Renal pelvis (tissue), 1 donor: ENCODE measurements at regions not wholly inside any gene's neighbourhood (a gene's known extent, or its start where the extent isn't known, plus 50 kb on each side); places are given as distances from the start of the nearest gene placed in this dataset.
A peak's percentile ranks its signal among the peaks of the same experiment; 100 is the strongest.
"Not testable (repeated sequence)": the region's sequence is repeated elsewhere in the genome, so short reads cannot be mapped to it uniquely, and the experiment has no call there.

ENCODE experiments used
- DNase-seq: peaks from one replicate; pipeline ENCODE4 v3.0.0-alpha.2; 2013

DNA sequence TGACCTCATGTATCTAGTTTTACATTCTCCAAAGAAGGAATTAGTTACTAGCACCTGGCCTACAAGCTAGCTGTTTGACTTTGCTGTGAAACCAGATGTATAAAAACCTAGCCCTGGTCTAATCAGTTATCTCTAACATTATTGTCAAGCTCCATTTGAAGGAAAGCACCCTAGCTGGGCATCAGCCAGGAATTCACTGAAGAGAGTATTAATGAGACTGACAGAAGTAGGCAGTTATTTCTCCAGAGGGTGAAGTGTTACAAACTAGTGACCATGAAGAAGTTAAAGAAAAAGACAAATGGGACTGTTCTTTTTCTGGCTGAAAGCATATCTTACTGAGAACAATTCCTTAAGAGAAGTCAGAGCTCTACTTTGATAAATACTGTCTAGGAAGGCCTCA, 2529.3 kb upstream of the PCDH20 start:
- DNase-seq = no peak

DNA sequence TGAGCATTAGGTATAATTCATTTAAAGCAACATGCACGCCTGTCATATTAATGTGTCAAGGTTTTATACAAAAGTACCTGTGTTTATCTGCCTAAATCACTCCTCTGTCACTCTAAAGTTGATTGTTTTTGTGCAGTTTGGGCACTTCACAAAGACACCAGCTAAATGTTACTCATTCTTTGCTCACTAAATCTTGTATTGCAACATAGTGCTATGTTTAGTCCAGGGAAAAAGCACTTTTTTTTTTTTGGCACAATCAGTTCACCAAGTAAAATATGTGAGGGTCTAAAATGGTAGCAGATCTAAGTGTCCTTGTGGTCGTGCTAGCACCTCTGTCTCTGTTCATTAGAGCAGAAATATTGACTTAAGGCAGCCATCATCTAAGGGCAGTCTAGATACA, 2526.7 kb upstream of the PCDH20 start:
- no peak for DNase-seq

DNA sequence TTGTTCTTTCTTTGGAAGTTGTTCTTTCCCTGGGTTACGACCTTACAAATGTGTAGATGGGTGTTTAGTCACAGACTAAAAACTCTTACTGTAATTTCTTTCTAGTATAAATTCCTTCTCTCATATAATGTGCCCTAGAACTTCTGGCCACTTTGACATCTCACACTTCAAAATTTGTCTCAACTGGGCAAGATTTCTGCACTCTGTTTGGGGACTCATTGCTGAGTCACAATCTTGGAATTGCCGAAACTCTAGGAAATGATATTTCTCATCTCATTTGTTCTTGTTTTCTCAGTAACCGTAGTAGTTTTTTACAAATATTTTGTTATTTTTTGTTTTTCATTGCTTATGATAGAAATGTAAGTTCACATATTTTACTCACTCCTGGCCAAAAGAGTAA, 2523.2 kb upstream of the PCDH20 start:
- DNase-seq = no peak

DNA sequence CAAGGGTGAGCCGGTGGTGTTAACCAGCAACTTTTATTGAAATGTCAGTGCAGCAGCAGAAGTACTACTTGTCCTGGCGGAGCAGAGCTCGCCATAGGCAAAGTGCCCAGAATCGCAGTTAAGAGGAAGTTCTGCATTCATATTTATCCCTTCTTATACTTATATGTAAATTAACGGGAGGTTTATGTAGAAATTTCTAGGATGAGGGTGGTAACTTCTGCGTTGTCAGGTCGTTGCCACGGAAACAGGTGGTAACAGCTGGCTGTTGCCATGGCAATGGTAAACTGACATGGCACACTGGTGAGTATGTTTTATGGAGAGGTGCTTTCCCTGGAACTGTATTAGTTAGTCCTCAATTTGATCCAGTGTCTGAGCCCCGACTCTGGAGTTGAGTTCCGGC, 2494.9 kb upstream of the PCDH20 start:
- DNase-seq = peak; percentile 2

DNA sequence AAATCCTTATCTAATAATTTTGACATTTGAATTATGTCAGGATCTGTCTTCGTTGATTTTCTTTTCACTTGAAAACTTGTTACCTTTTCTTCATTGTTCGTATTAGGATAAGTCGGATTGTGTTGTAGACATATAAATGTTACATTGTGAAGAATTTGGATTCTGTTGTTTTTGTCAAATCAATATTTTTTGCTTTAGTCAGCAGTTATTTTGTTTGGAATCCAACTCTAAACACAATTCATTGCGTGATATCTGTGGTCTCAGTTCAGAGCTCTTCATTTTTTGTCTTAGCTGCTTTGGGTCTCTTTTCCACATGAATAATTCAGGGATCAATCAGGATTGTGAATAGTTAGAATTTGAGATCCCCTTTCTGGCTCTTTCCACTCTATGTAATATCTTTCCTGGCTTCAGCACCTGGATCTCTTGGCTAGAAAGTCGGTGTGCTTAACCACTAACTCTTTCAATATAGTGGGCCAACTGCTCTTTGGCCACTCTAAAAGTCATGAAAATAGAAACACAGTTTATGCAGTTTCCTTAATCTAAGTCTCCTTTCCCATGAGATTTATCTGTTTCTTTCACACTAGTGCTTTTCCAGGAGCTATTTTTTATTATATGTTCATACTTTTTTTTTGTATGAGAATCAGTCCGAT, 2494.2 kb upstream of the PCDH20 start:
- no peak for DNase-seq

DNA sequence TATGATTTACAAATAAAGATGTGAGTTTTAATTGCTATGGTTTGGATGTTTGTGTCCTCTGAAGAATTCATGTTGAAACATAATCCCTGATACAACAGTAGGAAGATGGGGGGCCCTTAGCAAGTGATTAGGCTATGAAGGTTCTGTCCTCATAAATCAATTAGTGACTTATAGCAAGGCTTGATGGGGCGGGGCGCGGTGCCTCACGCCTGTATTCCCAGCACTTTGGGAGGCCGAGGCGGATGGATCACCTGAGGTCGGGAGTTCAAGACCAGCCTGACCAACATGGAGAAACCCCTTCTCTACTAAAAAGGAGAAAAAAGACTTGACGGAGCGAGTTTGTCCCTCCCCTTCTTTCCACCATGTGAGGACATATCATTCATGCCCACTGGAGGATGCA, 2486.5 kb upstream of the PCDH20 start:
- DNase-seq = no peak

DNA sequence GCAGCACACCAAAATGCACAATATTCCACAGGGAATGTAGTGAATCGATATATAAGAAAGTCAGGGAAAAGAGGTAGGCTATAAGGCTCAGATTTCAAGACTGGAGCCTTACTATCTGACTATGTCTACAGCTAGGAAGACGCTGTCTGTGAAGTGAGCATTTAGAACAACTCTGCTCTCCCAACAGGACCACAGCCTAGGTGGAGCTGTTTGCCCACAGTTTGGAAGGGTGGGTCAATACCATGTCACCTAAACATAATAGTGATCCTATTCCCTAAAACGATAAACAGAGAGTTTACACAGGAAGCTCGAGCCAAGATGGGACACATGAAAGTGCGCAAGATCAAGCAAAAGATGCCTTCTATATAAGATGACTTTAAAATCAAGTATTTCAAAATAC, 2486.0 kb upstream of the PCDH20 start:
- DNase-seq = no peak

DNA sequence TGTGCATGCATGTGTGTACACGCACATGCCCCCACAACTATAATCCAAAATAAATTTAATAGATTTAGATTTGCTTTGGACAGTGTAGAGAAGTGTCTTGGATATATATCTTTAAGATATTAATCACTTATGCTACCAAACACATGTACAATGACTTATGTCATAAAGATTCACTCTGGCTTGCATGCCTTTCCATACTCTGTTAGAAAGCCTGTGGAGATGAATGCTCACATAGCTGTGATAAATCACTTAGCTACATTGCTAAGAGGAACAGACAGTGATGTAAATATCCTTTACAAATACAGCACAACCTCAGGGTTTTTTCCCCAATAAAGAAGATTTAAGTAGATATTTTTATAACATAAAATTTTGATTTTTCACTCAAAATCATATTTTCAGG, 2484.8 kb upstream of the PCDH20 start:
- DNase-seq = no peak

DNA sequence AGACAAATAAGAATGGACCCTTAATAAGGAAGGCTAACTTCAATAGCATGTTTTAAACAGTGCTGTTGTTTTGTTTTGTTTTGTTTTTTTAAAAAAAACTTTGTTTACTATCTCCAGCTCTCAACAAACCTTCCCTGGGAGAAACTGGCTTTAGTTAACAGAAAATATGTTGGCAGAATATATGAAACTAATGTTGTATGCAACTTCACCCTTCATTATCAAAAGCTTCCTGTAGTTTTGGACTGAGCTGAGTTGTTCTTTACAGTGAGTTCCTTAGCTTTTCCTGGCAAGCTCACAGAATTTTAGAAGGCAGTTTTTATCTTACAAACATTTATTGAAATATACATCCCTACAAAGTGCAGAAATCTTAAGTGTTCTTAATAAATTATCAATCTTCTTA, 2480.7 kb upstream of the PCDH20 start:
- DNase-seq = no peak

DNA sequence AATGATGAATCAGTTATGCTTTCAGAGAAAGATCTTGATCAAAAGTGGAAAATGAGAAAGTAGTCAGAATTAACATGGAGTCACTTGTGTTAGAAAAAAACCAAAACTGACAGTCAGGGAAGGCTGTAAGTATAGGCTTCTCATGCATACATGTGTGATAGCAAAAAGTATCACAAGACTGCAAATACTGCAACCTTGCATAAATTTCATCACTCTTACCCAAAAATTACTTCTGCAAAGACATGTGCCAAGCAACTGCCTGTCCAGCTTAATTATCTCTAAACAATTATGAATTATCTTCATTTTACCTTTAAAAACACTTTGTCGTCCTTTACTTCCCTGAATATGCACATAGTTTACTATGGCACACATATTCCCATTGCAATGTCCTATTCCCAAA, 2466.4 kb upstream of the PCDH20 start:
- DNase-seq = no peak

DNA sequence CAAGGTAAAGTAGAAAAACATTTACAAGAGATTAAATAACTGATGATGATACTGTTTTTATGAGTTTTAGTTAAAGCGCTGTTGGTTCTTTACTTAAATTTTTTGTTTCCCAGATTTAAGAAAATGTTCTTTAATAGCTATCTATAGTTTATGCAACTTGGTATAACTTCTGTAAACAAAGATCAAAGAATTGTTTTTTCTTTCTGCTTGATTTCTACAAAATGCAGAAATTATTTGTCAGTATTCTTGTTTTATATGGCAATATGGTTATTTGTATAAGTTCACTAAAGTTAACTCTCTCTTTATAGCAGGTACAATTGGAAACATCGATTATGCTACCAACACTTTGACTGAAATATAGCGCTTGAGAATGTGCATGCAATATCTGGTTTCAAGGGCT, 2465.1 kb upstream of the PCDH20 start:
- no peak for DNase-seq

DNA sequence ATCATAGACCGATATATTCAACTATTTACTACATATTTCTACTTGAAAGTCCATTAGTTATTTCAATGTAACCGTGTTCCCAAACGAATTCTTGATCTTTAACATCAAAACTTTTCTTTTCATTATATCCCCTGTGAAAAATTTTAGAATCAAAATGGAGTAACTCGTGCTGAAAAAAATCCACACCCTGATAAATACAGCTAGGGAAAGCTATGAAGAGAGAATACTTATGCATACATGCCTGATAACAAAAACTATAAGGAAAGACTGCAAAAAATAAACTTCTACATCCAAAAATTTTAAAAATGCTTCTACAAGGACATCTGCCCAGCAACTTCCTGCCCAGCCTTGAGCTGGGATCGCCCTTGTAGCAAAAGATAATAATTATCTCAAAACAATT, 2458.3 kb upstream of the PCDH20 start:
- no peak for DNase-seq

DNA sequence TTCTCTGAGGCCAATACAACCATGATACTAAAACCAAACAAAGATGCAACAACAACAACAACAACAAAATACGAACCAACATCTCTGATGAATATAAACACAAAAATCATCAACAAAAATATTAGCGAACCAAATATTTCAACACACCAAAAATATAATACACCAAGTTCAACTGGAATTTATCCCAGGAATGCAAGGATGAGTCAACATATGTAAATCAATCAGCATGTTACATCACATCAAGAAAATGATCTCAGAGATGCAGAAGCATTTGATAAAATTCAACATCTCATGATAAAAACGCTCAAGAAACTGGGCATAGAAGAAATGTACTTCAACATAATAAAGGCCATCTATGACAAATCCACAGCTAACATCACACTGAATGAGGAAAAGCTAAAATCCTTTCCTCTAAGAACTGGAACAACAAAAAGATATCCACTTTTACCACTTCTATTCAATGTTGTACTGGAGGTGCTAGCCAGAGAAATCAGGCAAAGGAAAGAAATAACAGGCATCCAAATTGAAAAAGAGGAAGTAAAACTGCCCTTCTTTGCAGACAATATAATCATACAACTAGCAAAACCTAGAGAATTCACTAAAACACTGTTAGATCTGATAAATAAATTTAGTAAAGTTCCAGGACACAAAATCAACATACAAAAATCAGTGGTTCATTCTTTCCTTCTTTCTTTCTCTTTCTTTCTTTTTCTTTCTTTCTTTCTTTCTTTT, 2448.7 kb upstream of the PCDH20 start:
- DNase-seq = no peak

DNA sequence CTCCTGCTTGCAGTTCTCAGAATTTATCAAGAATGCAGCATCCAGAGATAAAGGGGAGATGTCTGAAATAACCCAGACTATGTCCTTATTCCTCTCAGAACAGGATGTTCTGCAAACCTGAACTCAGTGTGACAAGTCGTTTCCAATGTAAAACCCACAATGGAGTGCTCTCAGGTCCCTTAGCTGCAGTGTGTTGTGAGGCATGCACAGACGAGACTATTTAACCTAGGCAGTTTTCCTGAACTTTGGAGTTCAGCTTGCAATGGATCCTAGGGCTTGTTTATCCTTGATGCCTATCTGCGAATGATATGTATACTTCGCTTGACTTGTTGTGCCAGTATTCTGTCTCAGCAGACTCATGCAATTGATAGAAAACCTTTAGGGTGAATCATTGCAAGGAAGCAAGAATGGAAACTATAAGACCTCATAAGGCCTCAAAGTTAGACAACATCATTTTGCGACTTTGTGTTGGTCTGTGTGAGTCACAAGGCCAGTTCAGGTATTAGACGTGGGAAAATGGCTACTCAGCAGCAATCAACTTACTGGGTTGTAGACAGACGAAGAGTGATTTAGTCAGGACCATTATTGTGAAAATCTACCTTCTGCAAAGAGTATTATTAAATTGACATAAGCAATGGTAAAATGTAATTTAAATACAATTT, 2439.9 kb upstream of the PCDH20 start:
- no peak for DNase-seq

DNA sequence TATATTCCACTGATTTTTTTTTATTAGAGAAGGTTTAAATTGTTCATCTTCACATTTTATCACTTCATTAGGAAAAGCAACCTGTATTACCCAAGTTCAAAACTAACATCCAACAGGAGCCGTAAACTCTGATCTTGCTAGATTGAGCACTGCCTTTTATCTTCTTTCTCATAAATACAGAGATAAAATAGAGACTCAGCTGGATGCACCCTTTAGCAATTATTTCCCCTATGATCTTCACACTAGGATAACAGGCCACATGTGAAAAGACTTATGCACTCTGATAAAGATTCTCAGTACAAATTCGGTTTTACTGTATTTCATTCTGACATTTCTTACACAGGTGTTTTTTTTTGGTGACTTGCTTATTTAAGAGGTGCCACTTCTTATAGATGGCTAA, 2438.2 kb upstream of the PCDH20 start:
- DNase-seq = no peak

DNA sequence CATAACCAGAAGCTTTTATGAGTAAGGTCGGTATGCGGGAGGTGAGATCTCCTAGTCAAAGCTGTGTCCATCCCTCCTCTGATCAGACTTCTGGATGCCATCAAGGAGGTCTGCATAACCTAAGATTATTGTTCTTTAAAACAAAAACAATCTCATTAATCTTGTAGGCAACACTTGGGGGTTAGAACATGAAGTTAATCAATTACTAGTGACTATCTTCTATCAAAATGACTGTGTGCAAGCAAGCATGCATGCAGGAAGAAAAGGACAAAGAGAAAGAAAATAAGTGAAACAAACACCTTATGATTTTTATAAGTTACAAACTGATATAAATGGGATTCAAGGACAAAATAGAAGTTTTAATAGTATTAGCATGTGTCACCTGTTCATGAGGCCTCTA, 2435.9 kb upstream of the PCDH20 start:
- DNase-seq = no peak

DNA sequence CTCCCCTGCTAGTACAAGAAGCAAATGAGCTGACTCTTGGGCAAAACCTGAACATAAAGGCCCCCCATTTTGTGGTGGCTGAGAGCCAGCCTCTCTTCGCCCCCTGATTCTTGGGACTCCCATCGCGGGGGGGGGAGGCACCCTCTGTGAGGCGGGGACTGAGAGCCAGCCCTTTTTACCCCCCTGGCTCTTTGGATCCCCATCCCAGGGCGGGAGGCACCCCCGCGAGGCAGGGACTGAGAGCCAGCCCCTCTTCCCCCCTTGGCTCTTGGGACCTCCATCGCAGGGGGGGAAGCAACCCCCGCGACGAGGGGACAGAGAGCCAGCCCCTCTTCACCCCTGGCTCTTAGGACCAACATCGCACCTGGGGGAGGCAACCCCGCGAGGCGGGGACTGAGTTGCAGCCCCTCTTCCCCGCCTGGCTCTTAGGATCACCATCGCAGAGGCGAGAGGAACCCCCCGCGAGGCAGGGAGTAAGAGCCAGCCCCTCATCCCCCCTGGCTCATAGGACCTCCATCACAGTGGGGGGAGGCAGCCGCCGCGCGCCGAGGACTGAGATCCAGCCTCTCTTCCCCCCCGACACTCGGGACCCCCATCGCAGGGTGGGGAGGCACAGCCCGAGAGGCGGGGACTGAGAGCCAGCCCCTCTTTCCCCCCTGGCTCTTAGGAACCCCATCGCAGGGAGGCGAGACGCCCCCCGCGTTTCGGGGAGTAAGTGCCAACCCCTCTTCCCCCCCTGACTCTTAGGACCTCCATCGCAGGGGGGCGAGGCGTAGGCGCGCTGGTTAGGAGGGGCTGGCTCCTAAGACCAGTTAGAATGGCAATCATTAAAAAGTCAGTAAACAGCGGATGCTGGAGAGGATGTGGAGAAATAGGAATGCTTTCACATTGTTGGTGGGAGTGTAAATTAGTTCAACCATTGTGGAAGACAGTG, 2428.4 kb upstream of the PCDH20 start:
- no peak for DNase-seq

DNA sequence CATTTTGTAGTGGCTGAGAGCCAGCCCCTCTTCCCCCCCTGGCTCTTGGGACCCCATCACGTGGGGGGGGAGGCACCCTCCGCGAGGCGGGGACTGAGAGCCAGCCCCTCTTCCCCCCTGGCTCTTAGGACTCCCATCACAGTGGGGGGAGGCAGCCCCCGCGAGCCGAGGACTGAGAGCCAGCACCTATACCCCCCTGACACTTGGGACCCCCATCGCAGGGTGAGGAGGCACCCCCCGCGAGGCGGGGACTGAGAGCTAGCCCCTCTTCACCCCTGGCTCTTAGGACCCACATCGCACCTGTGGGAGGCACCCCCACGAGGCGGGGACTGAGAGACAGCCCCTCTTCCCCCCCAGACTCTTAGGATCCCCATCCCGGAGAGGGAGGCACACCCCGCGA, 2426.5 kb upstream of the PCDH20 start:
- DNase-seq = no peak

DNA sequence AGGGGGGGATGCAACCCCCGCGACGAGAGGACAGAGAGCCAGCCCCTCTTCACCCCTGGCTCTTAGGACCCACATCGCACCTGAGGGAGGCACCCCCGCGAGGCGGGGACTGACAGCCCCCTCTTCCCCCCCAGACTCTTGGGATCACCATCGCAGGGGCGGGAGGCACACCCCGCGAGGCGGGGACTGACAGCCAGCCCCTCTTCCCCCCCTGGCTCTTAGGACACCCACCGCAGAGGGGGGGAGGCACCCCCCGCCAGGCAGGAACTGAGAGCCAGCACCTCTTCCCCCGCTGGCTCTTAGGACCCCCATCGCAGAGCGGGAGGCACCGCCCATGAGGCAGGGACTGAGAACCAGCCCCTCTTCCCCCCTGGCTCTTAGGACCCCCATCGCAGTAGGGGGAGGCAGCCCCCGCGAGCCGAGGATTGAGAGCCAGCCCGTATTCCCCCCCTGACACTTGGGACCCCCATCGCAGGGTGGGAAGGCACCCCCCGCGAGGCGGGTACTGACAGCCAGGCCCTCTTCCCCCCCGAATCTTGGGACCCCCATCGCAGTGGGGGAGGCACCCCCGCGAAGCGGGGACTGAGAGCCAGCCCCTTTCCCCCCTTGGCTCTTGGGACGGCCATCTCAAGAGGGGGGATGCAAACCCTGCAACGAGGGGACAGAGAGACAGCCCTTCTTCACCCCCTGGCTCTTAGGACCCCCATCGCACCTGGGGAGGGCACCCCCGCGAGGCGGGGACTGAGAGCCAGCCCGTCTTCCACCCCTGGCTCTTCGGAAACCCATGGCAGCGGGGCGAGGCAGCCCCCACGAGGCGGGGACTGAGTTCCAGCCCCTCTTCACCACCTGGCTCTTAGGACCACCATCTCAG, 2425.1 kb upstream of the PCDH20 start:
- DNase-seq = no peak

DNA sequence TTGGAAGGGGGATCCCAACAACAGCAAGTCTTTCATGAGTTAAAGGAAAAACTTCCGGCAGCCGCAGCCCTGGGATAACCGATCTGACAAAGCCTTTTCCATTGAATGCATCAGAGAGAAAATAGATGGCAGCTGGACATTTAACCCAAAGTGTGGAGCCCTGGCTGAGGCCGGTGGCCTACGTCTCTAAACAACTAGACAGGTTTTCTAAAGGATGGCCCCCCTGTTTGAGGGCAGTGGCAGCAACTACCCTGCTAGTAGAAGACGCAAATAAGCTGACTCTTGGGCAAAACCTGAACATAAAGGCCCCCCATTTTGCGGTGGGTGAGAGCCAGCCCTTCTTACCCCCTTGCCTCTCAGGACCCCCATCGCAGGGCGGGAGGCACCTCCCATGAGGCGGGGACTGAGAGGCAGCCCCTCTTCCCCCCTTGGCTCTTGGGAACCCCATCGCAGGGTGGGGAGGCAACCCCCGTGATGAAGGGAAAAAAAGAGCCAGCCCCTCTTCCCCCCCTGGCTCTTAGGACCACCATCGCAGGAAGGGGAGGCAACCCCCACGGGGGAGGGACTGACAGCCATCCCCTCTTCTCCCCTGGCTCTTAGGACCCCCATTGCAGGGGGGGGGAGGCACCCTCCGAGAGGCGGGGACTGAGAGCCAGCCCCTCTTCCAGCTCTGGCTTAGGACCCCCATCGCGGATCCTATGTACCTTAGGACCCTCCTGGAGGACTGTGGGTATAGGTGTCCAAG, 2422.9 kb upstream of the PCDH20 start:
- DNase-seq = no peak

DNA sequence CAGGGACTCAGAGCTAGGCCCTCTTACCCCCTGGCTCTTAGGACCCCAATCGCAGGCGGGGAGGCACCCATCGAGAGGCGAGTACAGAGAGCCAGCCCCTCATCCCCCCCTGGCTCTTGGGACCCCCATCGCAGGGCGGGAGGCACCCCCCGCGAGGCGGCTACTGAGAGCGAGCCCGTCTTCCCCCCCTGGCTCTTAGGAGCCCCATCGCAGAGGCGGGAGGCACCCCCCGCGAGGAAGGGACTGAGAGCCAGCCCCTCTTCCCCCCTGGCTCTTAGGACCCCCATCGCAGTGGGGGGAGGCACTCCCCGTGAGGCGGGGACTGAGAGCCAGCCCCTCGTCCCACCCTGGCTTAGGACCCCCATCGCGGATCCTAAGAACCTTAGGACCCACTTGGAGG, 2422.1 kb upstream of the PCDH20 start:
- DNase-seq = not testable (repeated sequence)
